ENCODE measurements at regions not wholly inside any gene's neighbourhood (a gene's known extent, or its start where the extent isn't known, plus 50 kb on each side); places are given as distances from the start of the nearest gene placed in this dataset.

DNA sequence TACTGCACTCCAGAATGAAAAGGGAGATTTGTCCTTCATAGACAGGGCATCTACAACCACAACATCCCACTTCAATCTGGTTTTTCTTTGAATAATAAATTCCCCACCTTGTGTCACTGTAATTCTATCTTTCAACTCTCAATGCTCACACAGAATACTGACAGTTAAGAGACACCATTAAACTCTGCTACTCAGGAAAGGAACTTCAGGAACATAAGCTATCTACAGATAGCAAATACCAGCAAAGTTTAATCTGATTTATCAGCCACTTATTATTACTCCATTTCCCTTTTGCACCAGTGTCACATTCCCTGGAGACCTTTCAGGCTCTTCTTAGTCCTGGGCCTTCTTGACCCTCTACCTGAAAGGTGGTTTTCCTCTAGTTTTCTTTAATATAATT is 152.0 kb upstream of the LPP start:
- no peak overlapping the region for H3K27ac ChIP-seq

GRCh38 chr3:188002626-188003138 is 151.3 kb upstream of the LPP start:
- no peak overlapping the region for H3K27ac ChIP-seq
- TF ChIP-seq CTCF (conservative IDR thresholded peaks at IDR 0.05) (no peak), ZFX (IDR thresholded peaks at IDR 0.05) (no peak)

More for the DNA sequence above, 152.0 kb upstream of the LPP start:
- TF ChIP-seq CTCF (conservative IDR thresholded peaks at IDR 0.05) = no peak
- TF ChIP-seq ZFX (IDR thresholded peaks at IDR 0.05) = no peak

GRCh38 chr3:188003188-188004171 is 150.5 kb upstream of the LPP start:
- TF ChIP-seq ZFX (IDR thresholded peaks at IDR 0.05) (no peak), CTCF (conservative IDR thresholded peaks at IDR 0.05) (no peak)
- H3K27ac ChIP-seq = no peak overlapping the region

DNA sequence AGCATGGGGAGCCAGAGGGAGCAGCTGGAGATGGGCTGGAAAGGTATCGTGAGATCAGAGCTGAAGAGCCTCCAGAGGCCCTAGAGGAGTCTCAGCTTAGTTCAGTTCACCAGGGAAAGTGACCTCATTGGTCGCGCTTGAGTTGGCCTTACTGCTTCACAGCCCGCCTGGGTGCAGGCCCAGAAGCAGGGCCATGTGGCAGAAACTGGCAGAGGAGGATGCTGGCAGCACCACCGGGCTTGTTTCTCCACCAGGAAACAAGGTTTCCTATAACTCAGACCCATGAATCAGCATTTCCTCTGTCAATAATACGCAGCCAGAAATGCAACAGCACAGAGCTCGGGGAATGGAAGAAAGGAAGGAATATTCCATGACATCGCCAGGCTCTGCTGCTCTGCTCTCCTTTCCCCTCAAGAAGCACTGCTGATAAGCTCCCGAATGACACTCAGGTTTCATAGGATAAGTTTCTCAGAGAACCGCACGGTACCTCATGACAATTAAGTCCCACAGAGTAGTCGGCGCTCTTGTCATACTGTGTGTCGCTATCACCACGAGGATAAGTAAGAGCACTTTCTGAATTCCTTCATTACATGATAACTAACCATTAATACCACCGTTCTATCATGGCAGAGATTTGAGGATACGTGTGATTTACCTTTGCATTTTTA is 147.1 kb upstream of the LPP start:
- H3K27ac ChIP-seq = peak overlapping the region; percentile 34
- TF ChIP-seq CTCF (conservative IDR thresholded peaks at IDR 0.05) (no peak), ZFX (IDR thresholded peaks at IDR 0.05) (no peak; the same call in 1 of the 2 replicates)

- TF ChIP-seq ZFX (IDR thresholded peaks at IDR 0.05) = no peak
- no peak for TF ChIP-seq CTCF (conservative IDR thresholded peaks at IDR 0.05)
- H3K27ac ChIP-seq = no peak overlapping the region
Measured at GRCh38 chr3:188007897-188008296, 146.1 kb upstream of the LPP start.

- TF ChIP-seq CTCF (conservative IDR thresholded peaks at IDR 0.05) = no peak
- no peak for TF ChIP-seq ZFX (IDR thresholded peaks at IDR 0.05)
- no peak overlapping the region for H3K27ac ChIP-seq
Measured at GRCh38 chr3:188008582-188009213, 145.3 kb upstream of the LPP start.
